ENCODE measurements at regions not wholly inside any gene's neighbourhood (a gene's known extent, or its start where the extent isn't known, plus 50 kb on each side); places are given as distances from the start of the nearest gene placed in this dataset.
A peak's percentile ranks its signal among the peaks of the same experiment; 100 is the strongest.

DNA sequence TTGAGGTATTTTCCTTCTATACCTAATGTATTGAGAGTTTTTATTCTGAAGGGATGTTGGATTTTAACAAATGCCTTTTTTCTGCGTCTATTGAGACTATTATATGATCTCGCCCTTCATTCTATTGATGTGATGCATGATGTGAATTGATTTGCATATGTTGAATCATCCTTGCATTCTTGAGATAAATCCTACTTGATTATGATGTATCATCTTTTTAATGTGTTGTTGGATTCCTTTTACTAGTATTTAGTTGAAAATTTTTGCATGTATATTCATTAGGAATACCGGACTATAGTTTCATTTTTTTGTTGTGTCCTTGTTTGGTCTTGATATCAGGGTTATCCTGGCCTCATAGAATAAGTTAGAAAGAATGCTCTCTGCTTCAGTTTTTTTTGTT is 169.7 kb downstream of the NPR3 start:
- Histone ChIP-seq H3K36me3 (no peaks in the 10 kb centered on the region), H3K27ac (no peak overlapping the region), H3K9me3 (no peaks in the 10 kb centered on the region), H3K4me3 (no peak overlapping the region), H3K4me1 (replicated peaks) (no peaks in the 10 kb centered on the region), H3K27me3 (replicated peaks; ENCODE audit: insufficient read depth) (no peaks in the 10 kb centered on the region)
- 85% methylated on average over 3 of the region's 3 CpGs for WGBS
- DNase-seq (ENCODE audit: low spot score) = no peak
- no peak for TF ChIP-seq POLR2A (IDR thresholded peaks at IDR 0.05)
- TF ChIP-seq, protein P1, sequence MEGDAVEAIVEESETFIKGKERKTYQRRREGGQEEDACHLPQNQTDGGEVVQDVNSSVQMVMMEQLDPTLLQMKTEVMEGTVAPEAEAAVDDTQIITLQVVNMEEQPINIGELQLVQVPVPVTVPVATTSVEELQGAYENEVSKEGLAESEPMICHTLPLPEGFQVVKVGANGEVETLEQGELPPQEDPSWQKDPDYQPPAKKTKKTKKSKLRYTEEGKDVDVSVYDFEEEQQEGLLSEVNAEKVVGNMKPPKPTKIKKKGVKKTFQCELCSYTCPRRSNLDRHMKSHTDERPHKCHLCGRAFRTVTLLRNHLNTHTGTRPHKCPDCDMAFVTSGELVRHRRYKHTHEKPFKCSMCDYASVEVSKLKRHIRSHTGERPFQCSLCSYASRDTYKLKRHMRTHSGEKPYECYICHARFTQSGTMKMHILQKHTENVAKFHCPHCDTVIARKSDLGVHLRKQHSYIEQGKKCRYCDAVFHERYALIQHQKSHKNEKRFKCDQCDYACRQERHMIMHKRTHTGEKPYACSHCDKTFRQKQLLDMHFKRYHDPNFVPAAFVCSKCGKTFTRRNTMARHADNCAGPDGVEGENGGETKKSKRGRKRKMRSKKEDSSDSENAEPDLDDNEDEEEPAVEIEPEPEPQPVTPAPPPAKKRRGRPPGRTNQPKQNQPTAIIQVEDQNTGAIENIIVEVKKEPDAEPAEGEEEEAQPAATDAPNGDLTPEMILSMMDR (IDR thresholded peaks at IDR 0.05) = no peak
- TF ChIP-seq POLR2AphosphoS5 (IDR thresholded peaks at IDR 0.05) = no peak
- intact Hi-C loops (cut with DNase I) = no loop called here

DNA sequence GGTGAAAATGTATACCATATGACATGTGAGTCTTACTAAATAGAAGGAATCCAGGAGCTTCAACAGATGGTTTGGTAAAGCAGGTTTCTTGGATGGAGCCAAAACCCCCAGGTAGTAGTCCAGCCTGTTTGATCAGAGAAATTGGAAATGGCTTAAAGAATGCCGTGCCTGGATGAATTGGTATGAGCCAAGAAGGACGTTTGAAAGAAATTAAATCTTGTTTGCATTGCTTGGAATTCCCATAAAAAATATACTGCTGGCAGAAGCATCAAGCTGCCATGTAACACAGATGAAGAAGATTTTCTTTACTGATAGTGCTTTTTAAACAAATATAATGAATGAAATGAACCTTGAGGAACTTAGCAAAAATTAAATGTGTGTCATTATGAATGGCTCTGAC is 176.3 kb downstream of the NPR3 start:
- intact Hi-C loops (cut with DNase I) = no loop called here
- Histone ChIP-seq H3K4me3 (no peak overlapping the region), H3K27me3 (replicated peaks; ENCODE audit: insufficient read depth) (no peaks in the 10 kb centered on the region), H3K36me3 (no peaks in the 10 kb centered on the region), H3K4me1 (replicated peaks) (no peaks in the 10 kb centered on the region), H3K9me3 (no peaks in the 10 kb centered on the region), H3K27ac (no peak overlapping the region)
- 14% methylated on average over 2 of the region's 2 CpGs for WGBS
- DNase-seq (ENCODE audit: low spot score) = peak; percentile 54
- TF ChIP-seq, protein P1 (IDR thresholded peaks at IDR 0.05) = no peak
- TF ChIP-seq POLR2A (IDR thresholded peaks at IDR 0.05) (no peak), POLR2AphosphoS5 (IDR thresholded peaks at IDR 0.05) (peak; percentile 84)

DNA sequence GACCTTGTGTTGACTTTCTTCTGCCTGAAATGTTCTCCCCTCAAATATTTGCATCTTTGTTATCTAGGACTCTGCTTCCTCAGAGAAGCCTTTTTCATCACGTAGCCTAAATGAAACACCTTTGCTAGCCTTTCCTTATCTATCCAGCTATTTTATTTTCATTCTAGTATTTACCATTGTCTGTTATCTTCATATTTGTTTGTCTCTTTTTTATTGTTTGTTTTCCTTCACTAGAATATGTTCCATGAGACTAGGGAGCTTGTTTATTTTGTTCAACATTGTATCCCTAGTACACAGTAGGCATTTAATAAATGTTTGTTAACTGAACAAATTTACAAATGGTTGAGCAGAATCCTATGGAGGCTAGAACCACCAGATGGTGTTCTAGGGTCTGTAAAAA is 178.0 kb downstream of the NPR3 start:
- no peak overlapping the region for H3K27ac ChIP-seq
- no peaks in the 10 kb centered on the region for H3K27me3 ChIP-seq (replicated peaks; ENCODE audit: insufficient read depth)
- peak; percentile 8 for TF ChIP-seq POLR2AphosphoS5 (IDR thresholded peaks at IDR 0.05)
- TF ChIP-seq, protein P1 (IDR thresholded peaks at IDR 0.05) = no peak
- TF ChIP-seq POLR2A (IDR thresholded peaks at IDR 0.05) = no peak
- no peaks in the 10 kb centered on the region for H3K9me3 ChIP-seq
- DNase-seq (ENCODE audit: low spot score) = no peak
- WGBS = 70% methylated on average over 1 of the region's 1 CpG
- H3K4me3 ChIP-seq = no peak overlapping the region
- H3K4me1 ChIP-seq (replicated peaks) = no peaks in the 10 kb centered on the region
- H3K36me3 ChIP-seq = no peaks in the 10 kb centered on the region
- intact Hi-C loops (cut with DNase I) = no loop called here

DNA sequence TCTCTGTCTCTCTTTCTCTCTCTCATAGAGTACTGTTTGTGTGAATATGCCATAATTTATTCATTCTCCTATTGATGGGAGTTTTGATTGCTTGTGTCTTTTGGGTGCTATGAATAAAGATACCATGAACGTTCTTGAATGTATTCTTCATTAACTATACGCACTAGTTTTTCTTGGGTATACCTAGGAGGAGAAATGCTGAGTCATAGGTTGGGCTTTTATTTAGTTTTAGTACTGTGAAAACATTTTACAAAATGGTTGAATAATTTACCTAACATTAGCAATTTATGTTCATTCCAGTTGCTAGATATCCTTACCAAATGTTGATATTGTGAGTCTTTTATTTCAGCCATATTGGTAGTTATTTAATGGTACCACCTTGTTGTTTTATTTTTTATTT is 192.5 kb downstream of the NPR3 start:
- H3K4me3 ChIP-seq = no peak overlapping the region
- H3K36me3 ChIP-seq = no peaks in the 10 kb centered on the region
- DNase-seq (ENCODE audit: low spot score) = no peak
- 86% methylated on average over 2 of the region's 2 CpGs for WGBS
- intact Hi-C loops (cut with DNase I) = no loop called here
- no peaks in the 10 kb centered on the region for H3K4me1 ChIP-seq (replicated peaks)
- H3K9me3 ChIP-seq = no peaks in the 10 kb centered on the region
- TF ChIP-seq, protein P1 (IDR thresholded peaks at IDR 0.05) = no peak
- TF ChIP-seq POLR2A (IDR thresholded peaks at IDR 0.05) (no peak), POLR2AphosphoS5 (IDR thresholded peaks at IDR 0.05) (no peak)
- no peak overlapping the region for H3K27ac ChIP-seq
- H3K27me3 ChIP-seq (replicated peaks; ENCODE audit: insufficient read depth) = no peaks in the 10 kb centered on the region

DNA sequence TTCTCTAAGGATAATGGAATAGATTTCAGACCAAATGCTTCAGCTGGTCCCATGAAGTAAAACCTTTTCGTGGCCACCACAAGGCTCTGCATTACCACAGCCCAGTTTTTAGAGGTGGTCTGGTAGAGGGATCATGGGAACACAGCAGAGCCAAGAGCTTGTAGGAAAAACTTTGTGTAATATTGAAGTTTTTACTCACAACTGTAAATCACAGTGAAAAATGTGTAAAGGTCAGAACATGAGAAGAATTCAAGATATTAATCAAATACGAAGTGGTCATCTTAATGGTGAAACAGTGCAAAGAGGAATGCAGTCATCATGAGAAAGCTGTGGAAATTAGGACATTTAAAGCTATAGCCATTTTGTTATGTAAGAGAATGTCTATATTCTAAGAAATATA is 197.5 kb downstream of the NPR3 start:
- H3K4me1 ChIP-seq (replicated peaks) = no peaks in the 10 kb centered on the region
- no peaks in the 10 kb centered on the region for H3K27me3 ChIP-seq (replicated peaks; ENCODE audit: insufficient read depth)
- no peak overlapping the region for H3K27ac ChIP-seq
- H3K4me3 ChIP-seq = no peak overlapping the region
- no peaks in the 10 kb centered on the region for H3K36me3 ChIP-seq
- DNase-seq (ENCODE audit: low spot score) = no peak
- H3K9me3 ChIP-seq = no peaks in the 10 kb centered on the region
- WGBS = 73% methylated on average over 2 of the region's 2 CpGs
- TF ChIP-seq POLR2AphosphoS5 (IDR thresholded peaks at IDR 0.05) = no peak
- TF ChIP-seq, protein P1 (IDR thresholded peaks at IDR 0.05) = no peak
- no peak for TF ChIP-seq POLR2A (IDR thresholded peaks at IDR 0.05)
- intact Hi-C loops (cut with DNase I) = no loop called here
